Mammary epithelial cell (primary cell): ENCODE measurements at regions not wholly inside any gene's neighbourhood (a gene's known extent, or its start where the extent isn't known, plus 50 kb on each side); places are given as distances from the start of the nearest gene placed in this dataset.

Experiments used
- CTCF ChIP-seq, 2 donors: IDR thresholded peaks in 1 of 2; conservative IDR thresholded peaks in 1 of 2; 2 replicates each; pipeline ENCODE4 v1.5.1; 2011 to 2012; ENCODE audit warnings: inconsistent platforms in 2 of 2, low read length in 2 of 2, mild to moderate bottlenecking in 2 of 2, control low read depth in 1 of 2, low read depth in 1 of 2; ENCODE audit not compliant: insufficient read depth in 1 of 2; ENCODE audit errors: extremely low read depth in 1 of 2
- EZH2 ChIP-seq: IDR thresholded peaks from 2 replicates; pipeline ENCODE4 v1.6.1; 2012; ENCODE audit warnings: low read length, inconsistent platforms, borderline replicate concordance

DNA sequence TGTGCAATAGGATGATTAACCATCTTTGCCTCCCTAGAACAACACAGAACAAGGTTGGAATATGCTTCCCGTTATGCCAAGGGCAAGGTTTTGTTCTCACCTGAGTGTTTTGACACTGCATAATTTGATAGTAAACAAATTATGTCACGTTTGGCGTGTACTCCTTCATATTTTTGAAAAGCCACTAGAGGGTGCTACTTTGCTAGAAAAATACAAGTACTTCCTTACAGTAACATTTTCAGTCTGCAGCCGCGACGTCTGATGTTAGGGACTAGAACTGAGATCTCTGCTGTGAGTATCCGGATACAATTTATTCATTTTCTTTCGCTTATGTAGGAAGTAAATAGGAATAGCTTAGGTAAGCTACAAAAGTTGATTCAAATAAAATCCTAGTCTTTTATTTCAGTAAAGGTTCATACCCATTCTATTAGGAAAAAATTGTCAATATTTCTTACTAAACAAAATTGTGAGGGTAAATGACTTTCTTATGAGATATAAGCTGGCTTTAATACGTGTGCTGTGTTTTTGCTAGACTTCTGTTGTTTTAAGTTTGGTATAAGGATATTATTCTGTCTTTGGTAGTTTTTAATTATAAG is 181.1 kb upstream of the WDFY3 start:
- TF ChIP-seq CTCF (conservative IDR thresholded peaks at IDR 0.05 in 1 of 2, IDR thresholded peaks at IDR 0.05 in 1 of 2; ENCODE audit: extremely low read depth in 1 of 2, insufficient read depth in 1 of 2, low read depth in 1 of 2, low read length in 2 of 2) (peak; percentile 47 to 61), EZH2 (no peak)
